ENCODE measurements at regions not wholly inside any gene's neighbourhood (a gene's known extent, or its start where the extent isn't known, plus 50 kb on each side); places are given as distances from the start of the nearest gene placed in this dataset.

DNA sequence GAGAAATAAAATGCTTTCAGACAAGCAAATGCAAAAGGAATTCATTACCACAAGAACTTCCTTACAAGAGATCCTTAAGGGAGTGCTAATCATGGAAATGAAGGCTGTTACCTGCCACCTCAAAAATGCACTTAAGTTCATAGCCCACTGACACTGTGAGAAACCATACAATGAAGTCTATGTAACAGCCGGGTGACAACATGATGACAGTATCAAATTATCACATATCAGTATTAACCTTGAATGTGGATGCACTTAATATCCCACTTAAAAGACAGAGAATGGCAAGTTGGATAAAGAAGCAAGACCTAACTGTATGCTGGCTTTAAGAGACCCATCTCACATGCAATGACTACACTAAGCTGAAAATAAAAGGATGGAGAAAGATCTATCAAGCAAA lies 403.4 kb upstream of the MC4R start:
- DNase-seq: no peak

DNA sequence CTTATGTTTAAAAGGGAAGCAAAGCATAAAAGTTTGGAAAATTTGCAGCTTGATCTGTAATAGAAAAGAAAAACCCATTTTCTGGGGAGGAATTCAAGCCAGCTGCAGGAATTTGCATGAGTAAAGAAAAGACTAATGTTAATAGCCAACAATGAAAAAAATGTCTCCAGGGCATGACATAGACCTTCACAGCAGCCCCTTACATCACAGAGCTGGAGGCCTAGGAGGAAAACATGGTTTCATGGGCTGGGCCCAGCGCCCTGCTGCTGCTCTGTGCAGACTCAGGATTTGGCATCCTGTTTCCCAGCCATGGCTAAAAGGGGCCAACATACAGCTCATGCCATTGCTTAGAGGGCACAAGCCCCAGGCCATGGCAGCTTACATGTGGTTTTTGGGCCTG lies 411.6 kb upstream of the MC4R start:
- no peak for DNase-seq

DNA sequence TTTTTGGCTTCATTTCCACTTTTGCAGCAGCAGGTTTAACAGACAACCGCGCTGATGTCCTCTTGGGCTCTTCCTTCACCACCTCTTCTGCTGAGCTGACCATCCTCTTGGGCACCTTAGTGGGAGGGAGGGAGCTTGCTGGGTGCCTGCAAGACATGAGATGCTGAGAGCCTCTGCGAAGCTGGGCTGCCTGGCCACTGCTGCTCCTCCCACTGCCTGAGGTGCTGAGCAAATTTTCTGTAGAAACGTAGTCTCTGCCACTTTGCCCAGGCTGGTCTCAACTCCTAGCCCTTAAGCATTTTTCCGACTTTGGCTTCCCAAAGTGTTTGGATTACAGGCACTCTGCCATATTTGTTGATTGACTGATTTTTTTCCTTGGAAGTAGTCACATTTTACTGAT lies 422.2 kb upstream of the MC4R start:
- DNase-seq: no peak

DNA sequence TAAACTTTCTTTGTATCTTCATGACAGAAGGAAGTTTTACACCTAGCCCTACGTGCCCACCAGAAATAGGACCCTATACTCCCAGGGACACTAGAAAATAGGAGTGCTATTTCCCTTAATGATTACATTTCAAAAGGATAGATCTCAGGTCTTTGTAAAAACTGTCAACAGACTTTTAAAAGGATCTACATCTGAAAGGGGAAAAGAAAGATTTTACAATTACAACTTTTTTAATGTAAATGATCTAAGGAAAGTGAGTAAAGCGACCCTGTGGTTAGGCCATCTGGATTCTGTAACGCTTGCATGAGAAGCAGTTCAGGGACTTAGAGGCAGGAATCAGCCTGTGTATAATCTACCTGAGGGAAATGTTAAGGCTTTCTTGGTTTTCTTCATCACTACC lies 431.8 kb upstream of the MC4R start:
- no peak for DNase-seq

DNA sequence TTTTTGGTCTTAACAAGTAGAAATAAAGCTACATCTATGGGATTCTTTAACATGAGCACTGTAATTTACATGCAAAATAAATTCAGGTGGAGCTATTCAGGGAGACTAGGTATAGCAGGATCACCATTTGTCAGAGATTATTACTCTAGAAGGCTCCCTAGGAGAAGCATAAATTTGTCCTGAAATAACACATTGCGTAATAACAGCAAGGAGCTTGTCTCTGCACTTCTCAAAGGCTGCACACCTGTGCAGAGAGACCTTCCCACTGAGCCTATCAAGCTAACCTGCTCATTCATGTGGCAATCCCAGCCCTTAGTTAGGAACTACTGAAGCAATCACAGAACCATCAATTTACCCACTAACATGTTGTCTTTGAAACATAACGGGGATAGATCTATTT lies 437.4 kb upstream of the MC4R start:
- DNase-seq: no peak

DNA sequence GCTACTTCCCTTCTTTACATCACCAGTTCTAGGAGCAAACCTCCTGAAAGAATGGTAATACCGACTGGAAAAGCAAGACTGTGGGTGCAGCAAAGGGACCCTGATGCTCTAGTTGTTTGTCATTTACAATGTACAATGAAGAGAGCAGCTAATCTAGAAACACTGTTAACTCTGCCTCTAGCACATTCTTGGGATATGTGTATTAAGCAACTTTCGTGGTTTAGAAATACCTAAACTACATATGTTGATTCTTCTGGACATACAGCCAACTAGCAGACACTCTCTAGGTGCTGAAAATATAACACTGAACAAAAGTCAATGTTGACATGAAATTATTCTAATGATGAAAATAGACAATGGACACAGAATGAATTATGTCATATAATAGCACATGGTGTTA lies 440.3 kb upstream of the MC4R start:
- no peak for DNase-seq

DNA sequence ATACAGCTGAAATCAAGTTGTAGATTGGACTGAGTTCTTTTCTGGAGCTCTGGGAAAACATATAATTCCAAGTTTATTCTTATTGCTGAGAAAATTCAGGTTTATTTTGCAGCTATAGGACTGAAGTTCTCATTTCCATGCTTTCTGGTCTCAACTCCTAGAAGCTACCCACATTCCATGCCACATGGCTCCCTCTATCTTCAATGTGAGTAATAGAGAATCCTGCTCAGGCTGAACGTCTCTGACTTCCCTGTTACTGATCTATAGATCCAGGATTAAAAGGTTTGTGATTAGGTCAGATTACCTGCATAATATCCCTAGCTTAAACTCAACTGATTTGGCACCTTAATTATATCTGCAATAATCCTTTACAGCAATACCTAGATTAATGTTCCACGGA lies 453.8 kb upstream of the MC4R start:
- no peak for DNase-seq

DNA sequence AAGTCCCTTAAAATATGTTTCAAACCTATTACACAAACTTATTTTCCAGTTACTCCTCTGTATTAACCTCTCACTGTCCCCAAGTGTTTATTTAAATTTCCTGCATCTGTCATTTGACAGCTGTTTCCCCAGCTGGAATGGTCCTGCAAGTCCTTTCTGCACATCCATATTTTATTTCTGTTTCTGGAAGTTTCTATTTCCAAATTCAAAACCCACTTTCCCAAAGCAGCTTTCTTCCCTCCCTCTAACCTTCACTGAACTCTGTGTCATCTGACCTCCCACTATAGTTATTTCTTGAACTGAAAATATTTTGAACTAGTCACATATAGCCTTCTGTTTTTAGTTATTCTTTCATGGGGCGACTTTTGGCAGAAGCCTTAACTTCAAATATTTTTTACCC lies 459.4 kb upstream of the MC4R start:
- DNase-seq: peak; percentile 39

DNA sequence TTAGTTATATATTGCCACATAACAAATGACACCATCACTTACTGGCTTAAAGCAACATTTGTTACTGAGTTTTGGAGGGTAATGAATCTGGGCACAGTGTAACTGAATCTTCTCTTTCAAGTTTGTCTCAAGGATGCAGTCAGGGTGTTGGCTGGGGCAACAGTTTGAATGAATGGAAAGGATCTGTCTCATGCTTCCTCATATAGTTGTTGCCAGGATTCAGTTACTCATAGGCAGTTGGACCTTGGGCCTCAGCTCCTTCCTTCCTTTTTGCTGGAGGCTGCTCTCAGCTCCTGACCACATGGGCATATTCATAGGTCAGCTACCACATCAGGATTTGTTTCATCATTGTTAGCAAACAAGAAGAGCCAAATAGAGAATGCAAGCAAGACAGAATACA lies 466.1 kb upstream of the MC4R start:
- no peak for DNase-seq

DNA sequence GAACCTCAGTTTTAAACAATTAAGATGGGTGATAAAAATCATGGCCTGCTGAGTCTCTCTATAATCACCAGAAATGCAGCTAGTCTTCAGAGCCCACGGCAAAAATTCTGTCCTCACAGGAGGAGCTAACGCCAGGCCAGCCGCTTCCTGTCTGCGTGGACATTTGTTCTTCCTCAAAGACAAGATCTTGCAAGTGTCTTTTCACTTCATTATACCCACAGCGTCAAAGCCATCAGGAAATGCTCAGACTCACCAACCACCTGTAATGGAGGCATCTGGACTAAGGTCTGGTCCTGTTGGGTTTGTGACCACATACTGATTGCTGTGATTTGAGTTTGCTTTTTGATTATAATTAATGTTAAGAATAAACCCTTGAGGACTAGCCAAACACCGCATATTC lies 473.8 kb upstream of the MC4R start:
- DNase-seq: no peak

DNA sequence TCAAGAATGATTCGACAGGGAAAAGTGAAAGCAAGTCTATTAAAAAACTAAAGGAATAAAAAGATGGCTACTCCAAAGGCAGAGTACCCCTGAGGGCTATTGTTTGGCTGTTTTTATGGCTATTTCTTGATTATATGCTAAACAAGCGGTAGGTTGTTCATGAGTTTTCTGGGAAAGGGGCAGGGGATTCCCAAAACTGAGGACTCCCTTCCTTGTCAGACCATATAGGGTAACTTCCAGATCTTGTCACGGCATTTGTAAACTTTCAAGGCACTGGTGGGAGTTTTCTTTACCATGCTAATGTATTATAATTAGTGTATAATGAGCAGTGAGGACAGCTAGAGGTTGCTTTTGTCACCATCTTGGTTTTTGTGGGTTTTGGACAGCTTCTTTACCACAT lies 474.9 kb upstream of the MC4R start:
- no peak for DNase-seq

DNA sequence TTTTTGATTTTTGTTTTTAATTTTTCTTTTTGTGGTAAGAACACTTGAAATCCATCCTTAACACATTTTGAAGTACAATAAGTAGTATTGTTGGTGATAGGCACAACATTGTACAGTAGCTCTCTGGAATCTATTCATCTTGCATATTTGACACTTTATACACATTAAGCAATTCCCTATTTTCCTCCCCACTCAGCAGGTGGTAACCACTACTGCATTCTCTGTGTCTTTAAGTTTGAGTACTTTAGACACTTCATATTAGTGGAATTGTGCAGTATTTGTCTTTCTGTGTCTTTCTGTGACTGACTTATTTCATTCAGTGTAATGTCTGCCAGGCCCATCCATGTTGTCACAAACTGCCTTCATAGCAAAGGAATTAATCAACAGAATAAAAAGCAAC lies 471.7 kb upstream of the CDH20 start:
- DNase-seq: no peak

DNA sequence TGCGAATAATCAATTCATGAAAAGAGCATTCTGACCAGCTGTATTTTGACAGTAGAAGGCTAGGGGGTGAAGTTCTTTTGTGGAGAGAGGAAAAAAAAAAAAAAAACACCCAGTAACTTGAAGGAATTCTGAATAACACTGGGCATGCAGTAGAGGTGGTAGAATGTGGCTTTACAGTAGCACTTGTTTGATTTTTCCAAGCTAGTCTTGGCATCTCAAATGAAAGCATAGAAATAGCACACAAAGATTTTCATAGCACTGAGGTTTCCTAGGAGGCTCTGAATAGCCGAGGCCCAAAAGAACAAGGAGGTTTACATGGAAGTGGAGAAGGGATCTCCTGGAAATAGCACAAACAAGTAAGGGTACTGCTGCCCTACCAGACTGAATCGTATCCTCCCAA lies 470.2 kb upstream of the CDH20 start:
- DNase-seq: no peak

DNA sequence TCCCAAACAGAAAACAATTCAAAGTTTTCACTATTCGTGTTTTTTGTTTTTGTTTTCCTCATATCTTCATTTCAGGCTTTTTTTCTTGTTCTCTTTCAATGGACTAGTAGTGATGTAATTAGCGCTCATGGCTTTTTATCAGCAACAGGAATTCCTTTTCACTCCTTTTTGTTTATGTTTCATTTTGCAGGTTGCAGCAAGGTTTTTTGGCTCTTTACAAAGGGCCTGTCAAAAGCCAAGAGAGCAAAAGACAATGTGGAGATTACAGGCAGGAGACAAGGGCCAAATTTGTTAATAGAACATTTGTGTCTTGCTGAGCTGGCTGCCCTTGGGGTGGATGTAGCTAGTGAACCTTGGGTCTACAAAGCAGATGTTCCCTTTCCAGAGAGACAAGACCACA lies 467.4 kb upstream of the CDH20 start:
- DNase-seq: no peak

DNA sequence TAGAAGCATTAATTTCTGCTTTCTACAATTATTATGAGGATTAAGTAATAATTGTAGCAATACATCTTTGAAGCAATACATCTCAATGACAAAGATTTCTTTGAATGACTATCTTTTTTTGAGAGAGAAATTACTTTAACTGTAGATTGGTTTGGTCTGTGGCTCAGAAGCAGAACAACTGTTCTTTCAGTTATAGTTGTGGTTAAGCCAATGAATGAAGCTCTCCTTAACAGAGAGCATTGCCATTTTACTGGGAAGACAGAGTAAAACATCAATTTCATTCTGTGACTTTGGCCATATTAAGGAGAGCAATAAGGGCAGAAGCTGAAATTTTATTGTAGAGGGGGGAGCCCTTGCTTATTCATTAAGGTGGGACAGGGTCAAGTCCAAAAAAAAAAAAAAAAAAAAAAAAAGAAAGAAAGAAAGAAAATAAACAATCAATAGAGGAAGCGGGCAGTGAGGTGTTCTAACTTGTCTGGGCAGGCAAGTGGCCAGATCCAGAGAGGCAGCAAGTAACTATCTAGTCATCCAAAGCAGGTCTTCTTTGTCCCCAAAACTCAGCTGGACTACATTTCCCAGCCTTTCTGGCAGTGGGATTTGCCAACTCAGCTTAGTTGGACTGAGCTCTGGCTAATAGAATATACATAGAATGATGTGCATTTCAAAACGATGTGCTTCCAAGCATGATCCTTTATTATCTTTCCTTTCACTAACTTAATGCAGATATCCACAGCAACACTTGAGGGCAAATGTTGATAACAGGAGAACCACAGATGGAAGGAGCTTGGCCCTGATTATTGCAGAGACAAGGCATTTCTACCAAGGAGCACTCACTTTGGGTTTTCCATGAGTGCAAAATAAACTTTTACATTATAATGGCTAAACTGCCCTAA lies 462.7 kb upstream of the CDH20 start:
- DNase-seq: peak; percentile 8

DNA sequence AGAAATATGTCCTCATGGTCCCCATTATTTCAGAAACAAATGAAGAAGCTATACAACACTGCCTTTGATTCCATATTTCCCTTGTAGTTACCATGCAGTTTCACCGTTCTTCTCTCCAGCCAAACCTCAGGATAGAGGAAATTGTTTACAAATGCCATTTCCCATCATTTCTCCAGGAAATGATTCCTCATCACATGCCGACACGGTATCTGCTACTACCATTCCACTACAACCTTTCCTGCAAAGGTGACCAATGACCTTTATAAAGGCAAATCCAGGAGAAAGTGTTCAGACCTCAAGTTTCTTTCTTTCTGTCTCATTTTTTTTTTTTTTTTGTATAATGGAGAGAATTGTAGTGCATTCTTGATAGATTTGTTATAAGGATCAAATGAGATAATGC lies 460.8 kb upstream of the CDH20 start:
- no peak for DNase-seq

DNA sequence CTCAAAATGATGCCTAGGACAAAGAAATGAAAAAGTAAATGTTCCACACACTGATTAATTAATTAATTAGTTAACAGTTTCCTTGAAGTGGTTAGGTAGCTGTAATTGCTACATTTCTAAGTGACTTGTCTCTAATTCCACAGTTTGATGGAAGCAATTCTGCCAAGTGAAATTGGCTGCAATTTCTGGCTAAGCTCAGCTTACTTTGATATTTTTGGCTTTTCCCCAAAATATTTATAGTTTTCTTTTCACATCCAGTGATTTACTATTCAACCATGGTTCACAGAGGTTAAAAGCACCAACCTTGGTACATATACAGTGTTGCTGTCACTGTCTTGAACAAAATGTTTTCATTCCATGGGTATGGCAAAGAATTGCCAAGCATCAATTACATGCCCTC lies 459.5 kb upstream of the CDH20 start:
- peak; percentile 5 for DNase-seq

DNA sequence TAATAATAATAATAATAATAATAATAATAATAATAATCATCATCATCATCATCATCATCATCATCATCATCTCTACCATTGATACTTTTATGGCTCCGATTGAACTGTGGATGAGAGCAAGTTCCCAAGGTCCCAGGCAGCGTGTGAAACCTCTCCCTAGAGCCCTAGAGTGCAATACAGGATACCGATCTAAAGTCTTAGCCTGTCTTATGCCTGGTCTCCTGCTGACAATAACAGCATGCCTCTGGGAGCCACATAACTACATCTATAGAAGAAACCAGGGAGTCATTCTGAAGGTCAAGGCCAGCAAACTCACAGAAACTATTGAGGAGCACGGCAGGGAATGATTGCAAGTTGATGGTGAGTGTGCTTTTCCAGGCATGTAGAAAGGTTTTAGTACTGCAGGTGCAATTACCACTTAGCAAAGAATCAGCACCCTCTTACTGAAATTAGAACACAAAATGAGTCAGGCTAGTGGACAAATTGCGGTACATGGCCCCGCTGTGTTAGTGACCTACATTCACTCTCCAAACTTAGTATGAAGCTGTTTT lies 457.2 kb upstream of the CDH20 start:
- no peak for DNase-seq

DNA sequence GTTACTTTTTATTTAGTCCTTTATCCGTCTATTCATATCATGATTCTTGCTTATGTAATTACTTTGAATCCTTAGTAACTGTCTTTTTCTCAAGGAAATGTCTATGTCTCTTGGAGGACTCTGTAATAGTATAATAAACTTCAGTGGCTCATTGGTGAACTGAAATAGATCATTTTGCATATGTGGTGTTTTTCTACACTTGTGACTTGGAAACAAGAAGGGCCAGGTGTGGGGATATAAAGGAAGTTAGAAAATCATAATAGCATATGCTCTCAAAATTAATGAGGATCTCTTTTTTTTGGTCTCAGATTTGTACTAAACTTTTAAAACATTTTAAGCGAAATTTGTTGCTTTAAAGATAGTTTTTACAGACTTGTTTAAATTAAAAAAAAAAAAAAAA lies 453.0 kb upstream of the CDH20 start:
- DNase-seq: no peak

DNA sequence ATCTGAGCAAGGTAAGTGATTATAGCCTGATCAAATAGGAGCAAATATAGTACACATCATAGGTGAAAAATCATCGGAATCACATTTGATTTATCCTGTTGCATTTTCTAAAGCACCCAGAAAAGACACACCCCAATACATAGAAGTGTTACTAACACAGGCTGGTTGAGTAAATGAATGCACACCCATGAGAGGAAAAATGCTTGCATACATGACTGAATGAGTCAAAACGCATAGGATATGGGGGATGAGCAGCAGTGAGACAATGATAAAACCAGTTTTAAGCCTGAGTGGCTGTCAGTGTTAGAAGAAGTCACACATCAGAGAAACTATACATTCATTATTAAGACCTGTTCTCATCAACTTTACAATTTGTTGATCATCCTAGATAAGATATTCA lies 449.6 kb upstream of the CDH20 start:
- no peak for DNase-seq

DNA sequence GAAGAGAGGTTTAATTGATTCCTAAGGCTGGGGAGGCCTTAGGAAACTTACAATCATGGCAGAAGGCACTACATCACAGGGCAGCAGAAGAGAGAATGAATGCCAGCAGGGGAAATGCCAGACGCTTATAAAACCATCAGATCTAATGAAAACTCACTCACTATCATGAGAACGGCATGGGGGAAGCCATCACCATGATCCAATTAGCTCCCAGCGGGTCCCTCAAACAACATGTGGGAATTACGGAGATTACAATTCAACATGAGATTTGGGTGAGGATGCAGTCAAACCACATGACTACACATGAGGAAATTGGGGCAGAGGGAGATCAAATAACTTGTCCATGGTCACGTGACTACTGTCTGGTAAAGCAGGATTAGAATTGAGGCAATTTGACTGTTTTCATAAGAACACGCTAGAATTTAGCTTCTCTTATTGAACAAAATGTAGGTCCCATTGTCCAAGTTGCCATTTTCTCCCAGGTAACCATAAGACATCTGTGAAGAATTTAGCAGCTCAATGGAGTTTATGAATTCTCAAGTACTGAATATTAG lies 445.1 kb upstream of the CDH20 start:
- no peak for DNase-seq

DNA sequence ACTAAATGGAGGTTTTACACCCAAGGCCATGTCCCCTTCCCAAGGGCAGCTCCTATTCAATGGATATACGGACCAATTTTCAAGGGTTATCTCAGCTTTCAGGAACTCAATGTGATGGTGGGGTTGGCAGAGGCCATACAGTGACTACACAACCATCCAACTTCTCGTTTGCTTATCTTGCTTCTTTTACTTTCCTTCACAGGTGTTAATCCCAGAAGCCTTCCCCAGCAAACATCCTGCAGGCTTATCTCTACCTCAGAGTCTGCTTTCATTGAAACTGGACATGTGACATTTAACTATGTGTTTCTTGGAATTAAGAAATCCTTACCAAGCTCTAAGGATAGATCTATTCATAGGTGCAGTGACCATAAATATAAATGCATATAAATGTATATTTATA lies 443.8 kb upstream of the CDH20 start:
- DNase-seq: no peak

DNA sequence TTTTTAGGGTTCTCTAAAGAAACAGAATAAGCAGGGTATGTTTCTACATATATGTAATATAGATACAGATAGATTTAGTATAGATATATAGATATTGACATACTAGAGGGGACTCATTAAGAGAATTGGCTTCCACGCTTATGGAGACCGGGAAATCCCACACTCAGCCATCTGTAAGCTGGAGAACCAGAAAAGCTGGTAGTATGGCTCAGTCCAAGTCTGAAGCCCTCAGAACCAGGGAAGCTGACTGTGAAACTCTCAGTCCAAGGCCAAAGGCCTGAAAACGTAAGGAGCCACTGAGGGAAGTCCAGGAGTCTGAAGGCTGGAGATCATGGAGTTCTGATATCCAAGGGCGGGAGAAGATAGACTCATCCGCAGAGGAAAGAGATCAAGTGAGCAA lies 441.3 kb upstream of the CDH20 start:
- DNase-seq: no peak

DNA sequence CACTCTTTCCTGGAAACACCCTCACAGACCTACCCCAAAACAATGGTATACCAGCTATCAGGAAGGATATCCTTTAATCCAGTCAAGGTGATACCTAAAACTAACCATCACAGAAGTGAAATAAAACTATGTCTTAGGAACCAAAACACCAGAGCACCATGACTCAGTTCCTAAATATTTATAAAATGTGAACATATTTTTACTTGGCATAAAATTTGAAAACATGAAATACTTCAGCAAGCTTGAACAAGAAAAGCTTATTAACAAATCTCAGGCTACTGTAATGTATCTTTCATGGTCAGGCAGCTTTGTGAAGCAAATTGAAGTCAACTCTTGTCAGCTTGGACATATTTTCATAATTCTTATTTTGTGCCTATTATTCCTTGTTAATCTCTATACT lies 440.8 kb upstream of the CDH20 start:
- DNase-seq: no peak

Data from muscle of arm (tissue), 1 donor.